ENCODE measurements at regions not wholly inside any gene's neighbourhood (a gene's known extent, or its start where the extent isn't known, plus 50 kb on each side); places are given as distances from the start of the nearest gene placed in this dataset.
A peak's percentile ranks its signal among the peaks of the same experiment; 100 is the strongest.
"Not testable (repeated sequence)": the region's sequence is repeated elsewhere in the genome, so short reads cannot be mapped to it uniquely, and the experiment has no call there.

- peaks cover 13% of the 10 kb centered on the region for H3K9me3 Mint-ChIP-seq
- no peaks in the 10 kb centered on the region for H3K27me3 Mint-ChIP-seq (ENCODE audit: low read depth, poor library complexity)
- H3K4me3 Mint-ChIP-seq, result peak overlapping the region; percentile 19
- peaks cover 71% of the 10 kb centered on the region for H3K4me1 Mint-ChIP-seq
- TF ChIP-seq, protein P1, sequence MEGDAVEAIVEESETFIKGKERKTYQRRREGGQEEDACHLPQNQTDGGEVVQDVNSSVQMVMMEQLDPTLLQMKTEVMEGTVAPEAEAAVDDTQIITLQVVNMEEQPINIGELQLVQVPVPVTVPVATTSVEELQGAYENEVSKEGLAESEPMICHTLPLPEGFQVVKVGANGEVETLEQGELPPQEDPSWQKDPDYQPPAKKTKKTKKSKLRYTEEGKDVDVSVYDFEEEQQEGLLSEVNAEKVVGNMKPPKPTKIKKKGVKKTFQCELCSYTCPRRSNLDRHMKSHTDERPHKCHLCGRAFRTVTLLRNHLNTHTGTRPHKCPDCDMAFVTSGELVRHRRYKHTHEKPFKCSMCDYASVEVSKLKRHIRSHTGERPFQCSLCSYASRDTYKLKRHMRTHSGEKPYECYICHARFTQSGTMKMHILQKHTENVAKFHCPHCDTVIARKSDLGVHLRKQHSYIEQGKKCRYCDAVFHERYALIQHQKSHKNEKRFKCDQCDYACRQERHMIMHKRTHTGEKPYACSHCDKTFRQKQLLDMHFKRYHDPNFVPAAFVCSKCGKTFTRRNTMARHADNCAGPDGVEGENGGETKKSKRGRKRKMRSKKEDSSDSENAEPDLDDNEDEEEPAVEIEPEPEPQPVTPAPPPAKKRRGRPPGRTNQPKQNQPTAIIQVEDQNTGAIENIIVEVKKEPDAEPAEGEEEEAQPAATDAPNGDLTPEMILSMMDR (IDR thresholded peaks at IDR 0.05), result no peak
- no peak for DNase-seq
- peaks cover 5% of the 10 kb centered on the region for H3K36me3 Mint-ChIP-seq (ENCODE audit: low read depth)
- peak overlapping the region; percentile 87 for H3K27ac Mint-ChIP-seq
Observed at GRCh38 chr7:81158189-81158588, 239.3 kb upstream of the SEMA3C start.

DNA sequence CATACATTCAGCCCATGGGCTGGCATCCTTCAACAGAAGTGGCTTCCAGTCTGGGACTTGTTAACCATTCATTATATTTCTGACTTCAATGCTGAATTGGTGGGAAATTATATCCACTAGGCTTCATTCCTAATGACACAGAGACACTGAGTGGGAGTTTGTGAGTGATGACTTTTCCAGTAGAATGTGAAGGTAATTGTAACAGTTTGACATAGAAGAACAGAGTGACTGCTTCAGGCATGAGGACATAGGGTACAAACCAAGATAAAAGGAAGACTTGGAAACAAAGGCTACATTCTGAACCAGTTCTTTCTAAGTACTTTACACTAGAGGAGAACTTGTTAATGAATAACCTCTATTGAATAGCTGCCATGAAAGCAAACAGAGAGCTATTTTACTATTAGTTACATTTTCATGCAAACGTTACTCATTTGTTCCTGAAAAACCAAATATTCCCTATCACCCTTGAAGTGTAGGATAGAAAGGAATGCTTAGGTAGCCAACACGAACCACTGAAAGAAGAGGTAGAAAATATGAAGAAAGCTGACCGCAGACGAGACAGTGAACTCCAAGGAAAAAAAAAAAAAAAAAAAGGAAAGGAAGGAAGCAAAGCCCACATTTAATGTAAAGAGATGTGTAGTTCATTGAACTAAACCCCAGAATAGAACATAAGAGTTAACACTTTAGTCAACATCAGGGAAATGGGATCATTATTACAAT is 237.0 kb upstream of the SEMA3C start:
- peaks cover 4% of the 10 kb centered on the region for H3K9me3 Mint-ChIP-seq
- no peak for DNase-seq
- H3K4me3 Mint-ChIP-seq, result peak overlapping the region; percentile 45
- TF ChIP-seq, protein P1 (IDR thresholded peaks at IDR 0.05), result no peak
- no peaks in the 10 kb centered on the region for H3K36me3 Mint-ChIP-seq (ENCODE audit: low read depth)
- peaks cover 77% of the 10 kb centered on the region for H3K4me1 Mint-ChIP-seq
- no peaks in the 10 kb centered on the region for H3K27me3 Mint-ChIP-seq (ENCODE audit: low read depth, poor library complexity)
- peak overlapping the region; percentile 80 for H3K27ac Mint-ChIP-seq

GRCh38 chr7:81154565-81154964 is 235.7 kb upstream of the SEMA3C start:
- Mint-ChIP-seq H3K9me3 (peaks cover 2% of the 10 kb centered on the region), H3K4me1 (peaks cover 75% of the 10 kb centered on the region), H3K27me3 (ENCODE audit: low read depth, poor library complexity) (no peaks in the 10 kb centered on the region), H3K4me3 (no peak overlapping the region), H3K36me3 (ENCODE audit: low read depth) (no peaks in the 10 kb centered on the region), H3K27ac (peak overlapping the region; percentile 80)
- DNase-seq, result no peak
- TF ChIP-seq, protein P1 (IDR thresholded peaks at IDR 0.05), result no peak

GRCh38 chr7:81152925-81153324 is 234.1 kb upstream of the SEMA3C start:
- DNase-seq; H3K27me3 Mint-ChIP-seq (ENCODE audit: low read depth, poor library complexity); H3K27ac Mint-ChIP-seq; H3K4me3 Mint-ChIP-seq; H3K36me3 Mint-ChIP-seq (ENCODE audit: low read depth): not testable (repeated sequence)
- H3K9me3 Mint-ChIP-seq, result peaks cover 14% of the 10 kb centered on the region
- H3K4me1 Mint-ChIP-seq, result peaks cover 58% of the 10 kb centered on the region

DNA sequence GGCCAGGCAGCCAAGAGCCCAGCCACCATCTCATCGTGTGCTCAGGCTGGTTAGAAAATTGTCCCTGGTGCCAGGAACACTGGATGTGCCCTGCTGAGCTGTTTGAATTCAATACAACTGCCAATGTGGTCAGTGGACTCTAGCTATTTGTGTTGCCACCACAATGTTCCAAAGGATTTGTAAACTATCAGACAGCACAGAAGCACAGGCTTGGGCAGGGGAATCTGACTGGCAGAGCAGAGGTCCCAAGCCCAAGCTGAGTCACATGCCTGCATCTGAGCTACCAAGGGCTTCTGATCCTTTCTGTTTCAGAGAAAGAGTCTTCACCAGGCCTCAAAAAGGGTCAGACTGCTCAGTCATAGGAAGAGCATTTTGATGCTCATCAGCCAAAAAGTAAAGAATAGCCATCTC is 232.1 kb upstream of the SEMA3C start:
- no peak overlapping the region for H3K4me3 Mint-ChIP-seq
- peaks cover 6% of the 10 kb centered on the region for H3K36me3 Mint-ChIP-seq (ENCODE audit: low read depth)
- TF ChIP-seq, protein P1 (IDR thresholded peaks at IDR 0.05), result no peak
- no peak overlapping the region for H3K27ac Mint-ChIP-seq
- peaks cover 39% of the 10 kb centered on the region for H3K4me1 Mint-ChIP-seq
- peaks cover 26% of the 10 kb centered on the region for H3K9me3 Mint-ChIP-seq
- H3K27me3 Mint-ChIP-seq (ENCODE audit: low read depth, poor library complexity), result peaks cover 3% of the 10 kb centered on the region
- no peak for DNase-seq

DNA sequence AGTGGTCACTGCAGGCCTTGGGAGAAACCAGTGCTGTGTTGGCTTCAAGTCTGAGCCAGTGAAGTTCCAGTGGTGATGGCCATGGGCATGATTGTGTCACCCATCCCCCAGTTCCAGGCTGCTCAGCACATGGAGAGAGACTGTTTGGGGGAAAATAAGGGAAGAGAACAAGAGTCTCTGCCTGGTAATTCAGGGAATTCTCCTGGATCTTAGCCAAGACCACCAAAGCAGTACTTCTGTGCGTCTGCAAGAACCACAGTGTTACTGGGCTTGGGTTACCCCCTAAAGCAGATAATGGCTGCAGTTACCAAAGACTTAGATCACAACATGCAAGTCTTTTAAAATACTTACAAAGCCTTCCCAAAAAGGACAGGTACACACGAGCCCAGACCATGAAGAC is 225.0 kb upstream of the SEMA3C start:
- Mint-ChIP-seq H3K36me3 (ENCODE audit: low read depth) (peaks cover 13% of the 10 kb centered on the region), H3K9me3 (peaks cover 56% of the 10 kb centered on the region), H3K27ac (no peak overlapping the region), H3K4me1 (no peaks in the 10 kb centered on the region), H3K4me3 (no peak overlapping the region), H3K27me3 (ENCODE audit: low read depth, poor library complexity) (peaks cover 6% of the 10 kb centered on the region)
- TF ChIP-seq, protein P1 (IDR thresholded peaks at IDR 0.05), result no peak
- DNase-seq, result no peak

- peaks cover 49% of the 10 kb centered on the region for H3K9me3 Mint-ChIP-seq
- not testable (repeated sequence) for H3K4me1 Mint-ChIP-seq; H3K4me3 Mint-ChIP-seq; DNase-seq; H3K27me3 Mint-ChIP-seq (ENCODE audit: low read depth, poor library complexity); H3K27ac Mint-ChIP-seq
- peaks cover 19% of the 10 kb centered on the region for H3K36me3 Mint-ChIP-seq (ENCODE audit: low read depth)
Observed at GRCh38 chr7:81141257-81142205, 222.7 kb upstream of the SEMA3C start.

Data from nephron progenitor cell (in vitro differentiated cells).